Endodermal cell (in vitro differentiated cells): ENCODE measurements at regions not wholly inside any gene's neighbourhood (a gene's known extent, or its start where the extent isn't known, plus 50 kb on each side); places are given as distances from the start of the nearest gene placed in this dataset.
"Not testable (repeated sequence)": the region's sequence is repeated elsewhere in the genome, so short reads cannot be mapped to it uniquely, and the experiment has no call there.

Source experiments
- DNase-seq: peaks from one replicate; pipeline ENCODE4 v3.0.0-alpha.2; 2017
- H3K27ac ChIP-seq: 2 replicates; pipeline ENCODE4 v1.5.1; 2013; ENCODE audit warnings: mild to moderate bottlenecking, low read depth, low read length, moderate library complexity
- H3K27me3 ChIP-seq: 2 replicates; pipeline ENCODE4 v1.6.1; 2013; ENCODE audit warnings: mild to moderate bottlenecking, low read length, moderate library complexity; ENCODE audit not compliant: insufficient read depth, control insufficient read depth, poor library complexity, severe bottlenecking
- H3K36me3 ChIP-seq: 2 replicates; pipeline ENCODE4 v1.7.0; 2013; ENCODE audit warnings: mild to moderate bottlenecking, low read length, moderate library complexity; ENCODE audit not compliant: control insufficient read depth, insufficient read depth
- H3K4me1 ChIP-seq: one replicate; pipeline ENCODE4 v1.7.0; 2013; ENCODE audit warnings: low read length; ENCODE audit not compliant: control insufficient read depth, insufficient read depth
- H3K4me3 ChIP-seq: 2 replicates; pipeline ENCODE4 v1.5.1; 2013; ENCODE audit warnings: mild to moderate bottlenecking, low read length, moderate library complexity
- H3K9ac ChIP-seq: 2 replicates; pipeline ENCODE4 v1.6.1; 2013; ENCODE audit warnings: mild to moderate bottlenecking, low read length, moderate library complexity; ENCODE audit not compliant: poor library complexity, severe bottlenecking; ENCODE audit errors: extremely low read depth
- H3K9me3 ChIP-seq: 2 replicates; pipeline ENCODE4 v1.6.1; 2013; ENCODE audit warnings: mild to moderate bottlenecking, low read length, moderate library complexity; ENCODE audit not compliant: control insufficient read depth
- H3K27ac Mint-ChIP-seq: 2 replicates; pipeline ENCODE4 v1.8.0; 2020; ENCODE audit warnings: mixed read lengths
- H3K27me3 Mint-ChIP-seq: 2 replicates; pipeline ENCODE4 v1.8.0; 2021; ENCODE audit warnings: mild to moderate bottlenecking, mixed read lengths; ENCODE audit not compliant: insufficient read depth
- H3K36me3 Mint-ChIP-seq: 2 replicates; pipeline ENCODE4 v1.8.0; 2020; ENCODE audit warnings: low read depth, mixed read lengths
- H3K4me1 Mint-ChIP-seq: 2 replicates; pipeline ENCODE4 v1.8.0; 2020; ENCODE audit warnings: mixed read lengths
- H3K4me3 Mint-ChIP-seq: 2 replicates; pipeline ENCODE4 v1.8.0; 2020; ENCODE audit warnings: mild to moderate bottlenecking, moderate library complexity, mixed read lengths
- H3K9me3 Mint-ChIP-seq: 2 replicates; pipeline ENCODE4 v1.8.0; 2020; ENCODE audit warnings: mild to moderate bottlenecking, mixed read lengths
- CTCF ChIP-seq: fragments of 200-600 bp; sonication (generic); conservative IDR thresholded peaks from 2 replicates; pipeline ENCODE4 v1.5.0; 2021; ENCODE audit warnings: antibody characterized with exemption, mild to moderate bottlenecking
- WGBS, 2 experiments: methylation state at CpG; one replicate each; pipeline versions ENCODE4 v1.1.5 to v1.1.7; 2013; ENCODE audit warnings: missing lambda C conversion rate in 2 of 2, mixed read lengths in 1 of 2; ENCODE audit not compliant: insufficient coverage in 1 of 2, insufficient read length in 1 of 2; 5-methylcytosine and 5-hydroxymethylcytosine counted together

- H3K4me1 Mint-ChIP-seq: peaks cover 2% of the 10 kb centered on the region
- Histone ChIP-seq H3K4me3 (no peak overlapping the region), H3K4me1 (no peaks in the 10 kb centered on the region), H3K9me3 (peaks cover 29% of the 10 kb centered on the region), H3K27me3 (no peaks in the 10 kb centered on the region), H3K9ac (no peak overlapping the region), H3K27ac (no peak overlapping the region), H3K36me3 (no peaks in the 10 kb centered on the region)
- no peak for TF ChIP-seq CTCF
- H3K27me3 Mint-ChIP-seq: no peaks in the 10 kb centered on the region
- no peaks in the 10 kb centered on the region for H3K36me3 Mint-ChIP-seq
- no peak for DNase-seq
- peaks cover 45% of the 10 kb centered on the region for H3K9me3 Mint-ChIP-seq
- 80 to 93% methylated on average over 1 to 3 of the region's 3 CpGs for WGBS, 2 experiments
- H3K27ac Mint-ChIP-seq: no peak overlapping the region
- H3K4me3 Mint-ChIP-seq: no peak overlapping the region
Measured at GRCh38 chr6:79133173-79133572, 55.1 kb upstream of the PHIP start.

- H3K4me3 ChIP-seq, H3K36me3 ChIP-seq, H3K9ac ChIP-seq, H3K4me3 Mint-ChIP-seq, H3K36me3 Mint-ChIP-seq, DNase-seq, H3K27me3 ChIP-seq, H3K27me3 Mint-ChIP-seq, H3K4me1 ChIP-seq, H3K27ac Mint-ChIP-seq, H3K27ac ChIP-seq, H3K4me1 Mint-ChIP-seq: not testable (repeated sequence)
- WGBS, 2 experiments: 89% methylated on average over 1 of the region's 1 CpG; no CpG with 5 or more reads in 1 of the 2 experiments
- H3K9me3 Mint-ChIP-seq: peaks cover 40% of the 10 kb centered on the region
- H3K9me3 ChIP-seq: peaks cover 25% of the 10 kb centered on the region
Measured at GRCh38 chr6:79131220-79131619, 53.2 kb upstream of the PHIP start.
